ENCODE measurements at regions not wholly inside any gene's neighbourhood (a gene's known extent, or its start where the extent isn't known, plus 50 kb on each side); places are given as distances from the start of the nearest gene placed in this dataset.

DNA sequence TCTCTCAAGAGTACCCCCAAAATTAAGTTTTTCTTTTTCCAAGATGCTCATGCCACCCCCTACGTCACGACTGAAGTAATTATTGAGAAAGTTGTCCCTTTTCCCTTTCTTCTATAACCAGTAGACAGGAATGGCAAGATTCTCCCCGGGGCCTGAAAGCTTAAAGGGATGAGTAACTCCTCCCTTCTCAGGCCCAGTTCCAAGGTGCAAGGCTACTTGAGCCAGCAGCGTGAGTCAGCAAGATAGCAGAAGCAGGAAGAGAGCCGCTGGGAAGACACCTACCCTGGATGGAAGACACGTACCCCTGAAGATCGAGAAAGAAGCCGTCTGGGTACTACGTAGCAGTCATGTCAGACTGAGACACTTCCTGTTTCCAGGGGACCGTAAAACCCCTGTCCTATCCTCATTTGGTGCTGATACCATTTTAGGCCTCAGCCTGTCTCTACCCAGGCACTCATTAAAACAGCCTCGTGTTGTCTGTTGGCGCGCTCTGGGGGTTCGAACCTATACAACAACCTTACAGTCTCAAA is 241.0 kb downstream of the ADGRG6 start:
- POLR2A ChIA-PET = no interaction called here
- H3K4me1 Mint-ChIP-seq = peaks cover 18% of the 10 kb centered on the region
- ATAC-seq (ENCODE audit: low read depth) (no peak), DNase-seq (no peak)
- H3K27me3 Mint-ChIP-seq = no peaks in the 10 kb centered on the region
- peaks cover 8% of the 10 kb centered on the region for H3K36me3 Mint-ChIP-seq
- H3K4me3 Mint-ChIP-seq = no peak overlapping the region
- no peak overlapping the region for H3K27ac Mint-ChIP-seq
- H3K9me3 Mint-ChIP-seq = peaks cover 4% of the 10 kb centered on the region

GRCh38 chr6:142543606-142544005 is 241.8 kb downstream of the ADGRG6 start:
- Mint-ChIP-seq H3K4me3 (no peak overlapping the region), H3K4me1 (peaks cover 19% of the 10 kb centered on the region), H3K36me3 (peaks cover 10% of the 10 kb centered on the region), H3K27me3 (no peaks in the 10 kb centered on the region), H3K9me3 (peaks cover 2% of the 10 kb centered on the region), H3K27ac (no peak overlapping the region)
- DNase-seq (no peak), ATAC-seq (ENCODE audit: low read depth) (no peak)
- POLR2A ChIA-PET = no interaction called here

DNA sequence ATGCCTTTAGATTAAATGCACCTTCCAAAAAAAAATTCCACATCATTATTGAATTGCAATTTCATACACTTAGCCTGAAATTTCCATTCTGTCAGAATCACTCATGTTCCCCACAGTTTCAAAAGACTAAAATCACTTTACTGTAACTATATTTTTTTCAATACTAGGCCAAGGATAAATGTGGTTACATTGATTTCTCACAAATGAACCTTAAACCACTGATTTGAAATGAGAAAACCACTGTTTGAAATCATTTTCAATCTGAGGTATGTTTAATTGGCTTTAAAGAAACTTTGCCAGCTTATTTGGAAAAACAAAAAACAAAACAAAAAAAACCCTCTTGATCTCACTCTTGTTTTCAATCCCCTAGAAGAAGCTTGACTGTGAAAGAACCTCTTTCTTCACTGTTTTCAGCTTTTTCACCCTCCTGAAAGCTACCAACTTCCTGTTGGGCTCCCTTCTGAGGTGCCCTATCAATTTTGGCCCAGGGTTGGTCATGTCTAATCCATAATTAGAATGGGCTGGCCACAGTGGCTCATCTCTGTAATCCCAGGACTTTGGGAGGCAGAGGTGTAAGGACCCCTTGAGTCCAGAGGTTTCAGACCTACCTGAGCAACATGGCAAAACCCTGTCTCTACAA is 242.5 kb downstream of the ADGRG6 start:
- H3K36me3 Mint-ChIP-seq = peaks cover 13% of the 10 kb centered on the region
- peaks cover 26% of the 10 kb centered on the region for H3K4me1 Mint-ChIP-seq
- ATAC-seq (ENCODE audit: low read depth) (no peak), DNase-seq (no peak)
- peaks cover 2% of the 10 kb centered on the region for H3K9me3 Mint-ChIP-seq
- peak overlapping the region; percentile 72 for H3K27ac Mint-ChIP-seq
- POLR2A ChIA-PET = interaction anchor here (1.2 kb wide), 1 partner anchor 17 kb away, joined by 3 read pairs; no protein-coding TSS in a partner anchor
- no peak overlapping the region for H3K4me3 Mint-ChIP-seq
- no peaks in the 10 kb centered on the region for H3K27me3 Mint-ChIP-seq

DNA sequence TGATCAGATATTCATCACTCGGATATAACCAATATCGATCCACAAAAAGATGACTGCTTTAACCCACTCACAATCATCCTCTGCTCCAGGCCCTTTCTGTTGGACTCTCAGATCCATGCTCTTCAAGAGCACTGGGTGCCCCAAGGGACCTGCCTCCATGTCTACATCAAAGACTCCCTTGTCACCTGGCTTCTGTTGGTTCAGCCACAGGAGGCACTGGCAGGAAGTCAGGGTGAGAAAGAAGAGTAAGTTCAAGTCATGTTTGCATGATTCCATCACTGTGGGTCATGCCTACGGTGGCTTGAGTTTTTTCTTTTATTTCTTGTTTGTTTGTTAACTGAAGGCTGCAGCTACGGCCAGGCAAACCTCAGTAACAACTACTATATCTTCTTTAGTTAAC is 243.3 kb downstream of the ADGRG6 start:
- POLR2A ChIA-PET = interaction anchor here (1.2 kb wide), 1 partner anchor 16 kb away, joined by 3 read pairs; no protein-coding TSS in a partner anchor
- Mint-ChIP-seq H3K9me3 (peaks cover 2% of the 10 kb centered on the region), H3K4me1 (peaks cover 28% of the 10 kb centered on the region), H3K36me3 (peaks cover 15% of the 10 kb centered on the region), H3K27me3 (no peaks in the 10 kb centered on the region), H3K4me3 (peak overlapping the region; percentile 52), H3K27ac (peak overlapping the region; percentile 78)
- ATAC-seq (ENCODE audit: low read depth) = peak; percentile 70
- peak; percentile 37 for DNase-seq

DNA sequence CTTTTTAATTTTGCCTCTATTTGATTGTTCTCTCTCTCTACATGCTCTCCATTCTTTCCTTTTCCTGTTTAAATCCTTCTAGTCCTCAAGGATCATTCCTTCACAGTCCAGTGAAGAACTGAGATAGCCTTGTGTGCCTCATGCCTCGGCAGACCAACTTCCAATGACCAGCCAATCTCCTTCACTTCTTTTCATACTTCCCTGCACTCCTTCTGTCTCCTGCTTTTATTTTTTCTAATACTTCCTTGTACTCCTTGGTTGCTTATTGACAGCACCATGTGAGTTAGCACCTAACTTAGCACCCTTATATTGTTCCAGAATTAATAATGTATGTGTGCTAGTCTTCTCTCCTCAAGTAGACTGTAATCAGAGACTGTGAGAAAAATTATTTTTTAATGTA is 246.8 kb downstream of the ADGRG6 start:
- peaks cover 2% of the 10 kb centered on the region for H3K9me3 Mint-ChIP-seq
- H3K36me3 Mint-ChIP-seq = peaks cover 15% of the 10 kb centered on the region
- DNase-seq (no peak), ATAC-seq (ENCODE audit: low read depth) (no peak)
- H3K4me1 Mint-ChIP-seq = peaks cover 41% of the 10 kb centered on the region
- no peak overlapping the region for H3K4me3 Mint-ChIP-seq
- POLR2A ChIA-PET = interaction anchor here (0.5 kb wide), 1 partner anchor 503 kb away, joined by 6 read pairs; no protein-coding TSS in a partner anchor
- no peaks in the 10 kb centered on the region for H3K27me3 Mint-ChIP-seq
- peak overlapping the region; percentile 92 for H3K27ac Mint-ChIP-seq

DNA sequence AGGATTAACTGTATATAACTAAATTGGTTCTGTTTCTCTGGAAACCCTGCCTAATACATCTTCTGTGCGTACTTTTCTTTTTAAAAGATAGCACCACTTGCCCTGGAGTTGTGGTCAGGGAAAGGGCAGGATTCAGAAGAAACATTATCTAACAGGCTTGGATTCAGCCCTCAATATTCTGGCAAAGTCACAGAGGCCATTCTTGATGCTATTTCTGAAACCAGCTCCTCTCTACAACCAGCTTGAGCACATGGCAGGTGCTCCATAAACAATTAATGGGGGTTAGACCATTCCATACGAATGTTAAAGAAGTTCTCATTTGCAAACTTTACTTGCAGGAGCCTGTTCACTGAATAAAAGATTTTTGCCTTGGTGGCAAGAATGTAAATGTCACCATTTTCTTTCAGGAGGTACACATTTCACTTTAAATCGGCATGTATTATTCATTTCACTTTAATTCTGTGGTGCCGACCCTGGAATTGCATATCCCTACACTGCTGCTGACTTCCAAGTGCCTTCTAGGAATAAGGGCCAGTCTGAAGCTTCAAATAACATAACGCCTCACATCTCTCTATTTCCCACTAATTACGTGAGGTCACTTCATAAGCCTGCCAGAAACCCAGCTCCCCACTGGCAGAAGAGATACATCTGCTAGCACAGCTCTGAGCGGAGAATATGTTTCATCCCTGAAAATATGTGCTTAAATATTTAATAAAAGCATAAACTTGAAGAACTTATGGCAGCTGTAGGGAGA is 248.7 kb downstream of the ADGRG6 start:
- H3K9me3 Mint-ChIP-seq = peaks cover 2% of the 10 kb centered on the region
- H3K27me3 Mint-ChIP-seq = no peaks in the 10 kb centered on the region
- POLR2A ChIA-PET = interaction anchor here (1.2 kb wide), 2 partner anchors 16 to 397 kb away, joined by 3 to 4 read pairs; no protein-coding TSS in a partner anchor
- H3K4me3 Mint-ChIP-seq = peak overlapping the region; percentile 47
- peaks cover 29% of the 10 kb centered on the region for H3K4me1 Mint-ChIP-seq
- peaks cover 15% of the 10 kb centered on the region for H3K36me3 Mint-ChIP-seq
- no peak for ATAC-seq (ENCODE audit: low read depth)
- DNase-seq = no peak
- peak overlapping the region; percentile 16 for H3K27ac Mint-ChIP-seq

DNA sequence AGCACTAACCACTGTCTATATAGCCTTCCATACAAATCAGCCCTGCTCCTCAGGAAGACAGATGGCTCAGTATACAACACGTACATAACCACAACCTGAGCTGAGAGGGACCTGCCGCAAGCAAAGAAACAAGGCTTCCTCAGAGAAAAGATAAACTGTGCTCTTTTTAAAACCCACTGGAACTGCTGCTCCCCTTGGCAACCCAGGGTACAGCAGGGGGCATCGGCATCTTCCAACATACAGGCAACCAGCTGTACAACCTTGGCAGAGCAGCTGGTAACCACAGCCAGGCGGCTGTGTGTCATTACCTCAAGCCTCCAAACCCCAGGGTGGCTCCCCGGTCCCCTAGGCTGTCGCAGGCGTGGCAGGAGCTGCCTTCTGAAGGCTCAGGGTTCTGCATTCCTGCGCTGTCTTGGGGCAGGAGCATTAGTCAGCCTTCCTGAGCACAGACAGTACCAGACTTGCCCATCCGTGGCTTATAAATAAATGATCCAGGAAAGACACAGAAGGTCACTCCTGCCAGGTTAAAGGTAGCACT is 249.5 kb downstream of the ADGRG6 start:
- peak; percentile 70 for DNase-seq
- Mint-ChIP-seq H3K4me3 (peak overlapping the region; percentile 47), H3K27ac (peak overlapping the region; percentile 84), H3K4me1 (peaks cover 28% of the 10 kb centered on the region), H3K36me3 (peaks cover 15% of the 10 kb centered on the region), H3K27me3 (no peaks in the 10 kb centered on the region), H3K9me3 (peaks cover 2% of the 10 kb centered on the region)
- POLR2A ChIA-PET = interaction anchor here (1.2 to 1.3 kb wide), 2 partner anchors 10 to 15 kb away, joined by 3 to 4 read pairs; no protein-coding TSS in a partner anchor
- peak; percentile 93 for ATAC-seq (ENCODE audit: low read depth)

GRCh38 chr6:142558786-142559185 is 257.0 kb downstream of the ADGRG6 start:
- H3K36me3 Mint-ChIP-seq = peaks cover 8% of the 10 kb centered on the region
- POLR2A ChIA-PET = no interaction called here
- peaks cover 5% of the 10 kb centered on the region for H3K9me3 Mint-ChIP-seq
- H3K4me1 Mint-ChIP-seq = peaks cover 15% of the 10 kb centered on the region
- H3K4me3 Mint-ChIP-seq = no peak overlapping the region
- ATAC-seq (ENCODE audit: low read depth) (no peak), DNase-seq (no peak)
- no peak overlapping the region for H3K27ac Mint-ChIP-seq
- no peaks in the 10 kb centered on the region for H3K27me3 Mint-ChIP-seq

- H3K27ac Mint-ChIP-seq = peak overlapping the region; percentile 70
- peaks cover 8% of the 10 kb centered on the region for H3K36me3 Mint-ChIP-seq
- peaks cover 5% of the 10 kb centered on the region for H3K9me3 Mint-ChIP-seq
- POLR2A ChIA-PET = interaction anchor here (1.1 to 1.4 kb wide), 2 partner anchors 10 to 17 kb away, joined by 3 read pairs; no protein-coding TSS in a partner anchor
- DNase-seq = no peak
- H3K4me3 Mint-ChIP-seq = peak overlapping the region; percentile 41
- H3K27me3 Mint-ChIP-seq = no peaks in the 10 kb centered on the region
- peaks cover 19% of the 10 kb centered on the region for H3K4me1 Mint-ChIP-seq
- ATAC-seq (ENCODE audit: low read depth) = peak; percentile 54
These were observed 259.9 kb downstream of the ADGRG6 start for GRCh38 chr6:142561511-142562265.

GRCh38 chr6:142562865-142563264 is 261.1 kb downstream of the ADGRG6 start:
- Mint-ChIP-seq H3K27ac (no peak overlapping the region), H3K4me3 (no peak overlapping the region), H3K36me3 (peaks cover 8% of the 10 kb centered on the region), H3K27me3 (no peaks in the 10 kb centered on the region), H3K9me3 (peaks cover 5% of the 10 kb centered on the region), H3K4me1 (peaks cover 23% of the 10 kb centered on the region)
- DNase-seq (no peak), ATAC-seq (ENCODE audit: low read depth) (no peak)
- POLR2A ChIA-PET = no interaction called here

GRCh38 chr6:142566628-142567396 is 265.0 kb downstream of the ADGRG6 start:
- no peaks in the 10 kb centered on the region for H3K27me3 Mint-ChIP-seq
- H3K4me3 Mint-ChIP-seq = no peak overlapping the region
- no peaks in the 10 kb centered on the region for H3K9me3 Mint-ChIP-seq
- peak; percentile 32 for ATAC-seq (ENCODE audit: low read depth)
- POLR2A ChIA-PET = interaction anchor here (1.3 kb wide), 1 partner anchor 15 kb away, joined by 4 read pairs; no protein-coding TSS in a partner anchor
- DNase-seq = no peak
- no peaks in the 10 kb centered on the region for H3K36me3 Mint-ChIP-seq
- H3K27ac Mint-ChIP-seq = peak overlapping the region; percentile 3
- peaks cover 38% of the 10 kb centered on the region for H3K4me1 Mint-ChIP-seq

- Mint-ChIP-seq H3K36me3 (no peaks in the 10 kb centered on the region), H3K4me3 (no peak overlapping the region), H3K27me3 (no peaks in the 10 kb centered on the region), H3K27ac (no peak overlapping the region), H3K4me1 (peaks cover 34% of the 10 kb centered on the region), H3K9me3 (no peaks in the 10 kb centered on the region)
- POLR2A ChIA-PET = no interaction called here
- ATAC-seq (ENCODE audit: low read depth) = no peak
- DNase-seq = no peak
These were observed 265.7 kb downstream of the ADGRG6 start for GRCh38 chr6:142567461-142567860.
